Prostate gland (tissue), 2 donors: ENCODE measurements at regions not wholly inside any gene's neighbourhood (a gene's known extent, or its start where the extent isn't known, plus 50 kb on each side); places are given as distances from the start of the nearest gene placed in this dataset.

Source experiments
- DNase-seq: peaks from one replicate; pipeline ENCODE4 v3.0.0-alpha.2; 2019; ENCODE audit warnings: low spot score
- H3K27ac ChIP-seq, 2 donors: fragments of 200-600 bp; sonication (generic); 2 replicates each; pipeline ENCODE4 v1.5.1; 2017 to 2019
- H3K27me3 ChIP-seq: fragments of 200-600 bp; sonication (generic); replicated peaks from 2 replicates; pipeline ENCODE4 v1.5.1; 2019; ENCODE audit not compliant: insufficient read depth
- H3K36me3 ChIP-seq, 2 donors: fragments of 200-600 bp; sonication (generic); 1 replicate in 1 of 2; 2 replicates in 1 of 2; pipeline versions ENCODE4 v1.5.1 to v1.8.1; 2017 to 2019
- H3K4me1 ChIP-seq: fragments of 200-600 bp; sonication (generic); replicated peaks from 2 replicates; pipeline ENCODE4 v1.5.1; 2019
- H3K4me3 ChIP-seq, 2 donors: fragments of 200-600 bp; sonication (generic); 2 replicates each; pipeline ENCODE4 v1.5.1; 2017 to 2019
- H3K9me3 ChIP-seq: fragments of 200-600 bp; sonication (generic); 2 replicates; pipeline ENCODE4 v1.5.1; 2017
- POLR2A ChIP-seq: fragments of 450-650 bp; IDR thresholded peaks from one replicate; pipeline ENCODE4 v1.6.1; 2016; ENCODE audit warnings: antibody characterized with exemption, mild to moderate bottlenecking
- POLR2AphosphoS5 ChIP-seq: sonication (generic); formaldehyde crosslinking; IDR thresholded peaks from one replicate; pipeline ENCODE4 v1.6.1; 2017; ENCODE audit warnings: antibody characterized with exemption
- WGBS: methylation state at CpG from one replicate; pipeline ENCODE4 v1.1.5; 2018; 5-methylcytosine and 5-hydroxymethylcytosine counted together
- intact Hi-C: fragments of 100-400 bp; cut with DNase I; formaldehyde crosslinking; loops from one replicate; pipeline ENCODE4 v1.14.2; 2022
- TF ChIP-seq, protein P1 (sequence below), 4 experiments: fragments of 200-600 bp in 2 of 4; fragments of 450-650 bp in 2 of 4; sonication (generic) in 2 of 4; IDR thresholded peaks; 1 replicate in 3 of 4; 2 replicates in 1 of 4; pipeline ENCODE4 v1.5.1; 2016 to 2019; ENCODE audit warnings: antibody characterized with exemption in 4 of 4, mild to moderate bottlenecking in 2 of 4, moderate library complexity in 2 of 4

DNA sequence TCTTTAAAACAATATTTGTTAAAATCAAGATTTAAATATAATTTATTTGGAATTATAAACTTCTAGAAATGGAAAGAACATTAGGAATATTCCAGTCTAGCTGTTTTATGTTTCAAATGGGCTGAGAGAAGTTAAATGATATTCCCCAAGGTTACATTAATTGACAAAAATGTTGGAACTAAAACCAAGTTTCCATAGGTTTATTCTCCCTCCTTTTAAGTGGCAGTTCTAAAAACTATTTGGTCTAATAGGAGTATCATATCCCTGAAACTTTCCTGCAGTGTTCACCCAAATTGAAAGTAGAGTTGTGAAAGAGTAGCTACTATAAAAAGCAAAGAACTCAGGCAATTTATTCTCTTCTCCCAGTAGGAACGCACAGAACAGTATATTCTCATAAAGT, 1185.5 kb downstream of the LRFN5 start:
- Histone ChIP-seq H3K27me3 (no peaks in the 10 kb centered on the region), H3K9me3 (no peaks in the 10 kb centered on the region), H3K27ac (no peak overlapping the region), H3K4me3 (no peak overlapping the region), H3K36me3 (no peaks in the 10 kb centered on the region), H3K4me1 (no peaks in the 10 kb centered on the region)
- intact Hi-C loops = no loop called here
- 26% methylated on average over 1 of the region's 1 CpG for WGBS
- no peak for DNase-seq
- TF ChIP-seq POLR2AphosphoS5 (no peak), POLR2A (no peak)
- TF ChIP-seq, protein P1, sequence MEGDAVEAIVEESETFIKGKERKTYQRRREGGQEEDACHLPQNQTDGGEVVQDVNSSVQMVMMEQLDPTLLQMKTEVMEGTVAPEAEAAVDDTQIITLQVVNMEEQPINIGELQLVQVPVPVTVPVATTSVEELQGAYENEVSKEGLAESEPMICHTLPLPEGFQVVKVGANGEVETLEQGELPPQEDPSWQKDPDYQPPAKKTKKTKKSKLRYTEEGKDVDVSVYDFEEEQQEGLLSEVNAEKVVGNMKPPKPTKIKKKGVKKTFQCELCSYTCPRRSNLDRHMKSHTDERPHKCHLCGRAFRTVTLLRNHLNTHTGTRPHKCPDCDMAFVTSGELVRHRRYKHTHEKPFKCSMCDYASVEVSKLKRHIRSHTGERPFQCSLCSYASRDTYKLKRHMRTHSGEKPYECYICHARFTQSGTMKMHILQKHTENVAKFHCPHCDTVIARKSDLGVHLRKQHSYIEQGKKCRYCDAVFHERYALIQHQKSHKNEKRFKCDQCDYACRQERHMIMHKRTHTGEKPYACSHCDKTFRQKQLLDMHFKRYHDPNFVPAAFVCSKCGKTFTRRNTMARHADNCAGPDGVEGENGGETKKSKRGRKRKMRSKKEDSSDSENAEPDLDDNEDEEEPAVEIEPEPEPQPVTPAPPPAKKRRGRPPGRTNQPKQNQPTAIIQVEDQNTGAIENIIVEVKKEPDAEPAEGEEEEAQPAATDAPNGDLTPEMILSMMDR (IDR thresholded peaks at IDR 0.05) = no peak

DNA sequence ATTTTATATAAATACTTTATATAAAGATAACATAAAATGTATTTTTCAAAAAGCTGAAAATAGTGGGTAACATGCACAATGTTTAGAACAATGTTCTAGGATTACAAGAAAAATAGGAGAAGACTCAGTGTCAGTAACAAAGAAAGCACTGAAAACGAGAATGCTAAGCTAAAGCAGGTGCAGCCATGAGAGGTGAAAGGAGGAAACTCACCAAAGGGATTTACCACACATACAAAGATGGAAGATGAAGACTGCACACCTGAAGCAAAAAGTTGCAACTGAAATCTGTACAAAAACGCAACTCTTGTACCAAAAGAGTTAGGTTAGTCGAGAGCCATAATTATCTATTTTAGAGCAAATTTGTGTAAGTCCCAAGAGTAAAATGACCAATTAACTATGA, 1176.1 kb downstream of the LRFN5 start:
- TF ChIP-seq POLR2A = no peak
- TF ChIP-seq, protein P1 (IDR thresholded peaks at IDR 0.05) = no peak
- no peak for TF ChIP-seq POLR2AphosphoS5
- Histone ChIP-seq H3K27me3 (no peaks in the 10 kb centered on the region), H3K36me3 (no peaks in the 10 kb centered on the region), H3K9me3 (no peaks in the 10 kb centered on the region), H3K4me3 (no peak overlapping the region), H3K27ac (no peak overlapping the region), H3K4me1 (no peaks in the 10 kb centered on the region)
- no peak for DNase-seq
- WGBS = 71% methylated on average over 3 of the region's 3 CpGs
- intact Hi-C loops = no loop called here

DNA sequence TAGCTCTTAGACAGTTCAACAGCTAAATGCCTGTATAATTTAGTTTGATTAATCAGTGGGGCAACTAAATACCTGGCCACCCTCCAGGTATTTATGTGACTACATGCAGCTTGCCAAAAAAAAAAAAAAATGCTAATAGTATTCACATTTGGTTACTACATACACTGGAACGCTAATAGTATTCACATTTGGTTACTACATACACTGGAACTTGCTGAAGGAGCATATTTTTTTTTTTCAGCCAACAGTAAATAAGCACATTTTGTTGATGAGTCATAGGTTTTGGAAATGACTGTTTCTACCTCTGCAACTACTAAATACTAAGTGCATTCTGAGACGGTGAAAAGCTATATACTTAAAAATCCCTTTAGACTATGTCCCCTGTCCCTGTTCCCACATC, 1172.3 kb downstream of the LRFN5 start:
- no peaks in the 10 kb centered on the region for H3K27me3 ChIP-seq
- H3K9me3 ChIP-seq = no peaks in the 10 kb centered on the region
- WGBS = 90% methylated on average over 2 of the region's 2 CpGs
- intact Hi-C loops = no loop called here
- TF ChIP-seq POLR2AphosphoS5 = no peak
- TF ChIP-seq, protein P1 (IDR thresholded peaks at IDR 0.05) = no peak
- TF ChIP-seq POLR2A = no peak
- no peak overlapping the region for H3K27ac ChIP-seq
- no peak for DNase-seq
- H3K36me3 ChIP-seq = no peaks in the 10 kb centered on the region
- H3K4me3 ChIP-seq = no peak overlapping the region
- no peaks in the 10 kb centered on the region for H3K4me1 ChIP-seq

DNA sequence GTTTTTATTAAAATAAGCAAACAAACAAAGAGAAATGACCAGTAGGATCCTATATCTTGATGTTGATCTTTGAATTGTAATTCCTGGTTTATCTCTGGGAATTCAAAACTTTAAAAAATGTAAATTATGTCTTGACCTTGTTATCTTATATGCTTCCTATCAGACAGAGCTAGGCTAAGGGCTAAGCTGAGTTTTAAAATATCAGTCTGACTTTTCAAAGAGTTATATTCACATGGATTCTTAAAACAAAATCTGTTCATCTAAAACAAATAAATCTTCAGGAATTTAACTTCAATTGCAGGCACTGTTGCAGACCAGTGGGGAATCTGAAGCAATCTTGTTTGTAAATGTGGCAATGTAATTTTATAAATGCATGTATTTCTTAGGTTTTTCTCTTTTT, 1144.1 kb downstream of the LRFN5 start:
- no peak overlapping the region for H3K4me3 ChIP-seq
- H3K4me1 ChIP-seq = no peaks in the 10 kb centered on the region
- no peaks in the 10 kb centered on the region for H3K27me3 ChIP-seq
- H3K36me3 ChIP-seq = no peaks in the 10 kb centered on the region
- intact Hi-C loops = no loop called here
- no peak for DNase-seq
- no peak for TF ChIP-seq POLR2A
- H3K9me3 ChIP-seq = no peaks in the 10 kb centered on the region
- no peak overlapping the region for H3K27ac ChIP-seq

DNA sequence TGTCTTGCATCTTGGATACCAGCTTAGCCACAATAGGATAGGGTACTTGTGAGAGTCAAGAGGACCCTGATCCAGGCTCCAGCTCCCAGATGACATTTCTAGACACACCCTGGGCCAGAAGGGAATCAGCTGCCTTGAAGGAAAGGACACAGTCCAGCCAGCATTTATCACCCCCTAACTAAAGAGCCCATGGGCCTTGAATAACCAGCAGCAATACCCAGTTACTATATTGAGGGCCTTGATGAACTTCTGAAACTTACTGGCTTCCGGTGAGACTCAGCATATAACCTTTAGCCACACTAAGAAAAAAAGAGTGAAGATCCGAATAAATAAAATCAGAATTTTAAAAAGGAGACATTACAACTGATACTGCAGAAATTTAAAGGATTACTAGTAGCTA, 1135.4 kb downstream of the LRFN5 start:
- intact Hi-C loops = no loop called here
- DNase-seq = no peak
- WGBS = 91% methylated on average over 2 of the region's 2 CpGs
- H3K36me3 ChIP-seq = no peaks in the 10 kb centered on the region
- no peak for TF ChIP-seq POLR2AphosphoS5
- TF ChIP-seq, protein P1 (IDR thresholded peaks at IDR 0.05) = no peak
- TF ChIP-seq POLR2A = no peak
- H3K27ac ChIP-seq = no peak overlapping the region
- H3K4me3 ChIP-seq = no peak overlapping the region
- H3K27me3 ChIP-seq = no peaks in the 10 kb centered on the region
- no peaks in the 10 kb centered on the region for H3K9me3 ChIP-seq
- no peaks in the 10 kb centered on the region for H3K4me1 ChIP-seq

DNA sequence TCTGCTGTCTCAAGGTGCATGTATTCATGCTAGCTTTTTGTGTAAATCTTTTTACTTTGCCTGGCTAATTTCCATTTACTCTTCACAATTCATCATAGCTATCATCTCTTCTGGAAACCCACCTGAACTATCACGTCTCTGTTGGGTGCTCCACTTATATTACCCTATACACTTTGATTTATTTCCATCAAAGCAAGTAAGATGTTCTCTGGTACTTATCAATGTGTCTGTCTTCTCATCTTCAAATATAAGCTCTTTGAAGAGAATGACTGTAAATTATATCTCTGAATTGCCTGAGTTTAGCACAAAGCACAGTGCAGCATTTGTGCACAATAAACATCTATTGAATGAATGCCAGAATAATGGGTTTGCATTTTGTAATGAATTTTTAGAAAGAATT, 1129.7 kb downstream of the LRFN5 start:
- Histone ChIP-seq H3K4me1 (no peaks in the 10 kb centered on the region), H3K36me3 (no peaks in the 10 kb centered on the region), H3K27me3 (no peaks in the 10 kb centered on the region), H3K9me3 (no peaks in the 10 kb centered on the region), H3K4me3 (no peak overlapping the region), H3K27ac (no peak overlapping the region)
- TF ChIP-seq POLR2A = no peak
- TF ChIP-seq, protein P1 (IDR thresholded peaks at IDR 0.05) = no peak
- no peak for TF ChIP-seq POLR2AphosphoS5
- 55% methylated on average over 1 of the region's 1 CpG for WGBS
- intact Hi-C loops = no loop called here
- DNase-seq = no peak
